ENCODE measurements at regions not wholly inside any gene's neighbourhood (a gene's known extent, or its start where the extent isn't known, plus 50 kb on each side); places are given as distances from the start of the nearest gene placed in this dataset.

- TF ChIP-seq POLR2A (IDR thresholded peaks at IDR 0.05) (no peak), CTCF (IDR thresholded peaks at IDR 0.05) (no peak)
Measured at GRCh38 chr13:61261746-61262472, 153.7 kb downstream of the PCDH20 start.

Data from Peyer's patch (tissue), 4 donors.